ENCODE measurements at regions not wholly inside any gene's neighbourhood (a gene's known extent, or its start where the extent isn't known, plus 50 kb on each side); places are given as distances from the start of the nearest gene placed in this dataset.

DNA sequence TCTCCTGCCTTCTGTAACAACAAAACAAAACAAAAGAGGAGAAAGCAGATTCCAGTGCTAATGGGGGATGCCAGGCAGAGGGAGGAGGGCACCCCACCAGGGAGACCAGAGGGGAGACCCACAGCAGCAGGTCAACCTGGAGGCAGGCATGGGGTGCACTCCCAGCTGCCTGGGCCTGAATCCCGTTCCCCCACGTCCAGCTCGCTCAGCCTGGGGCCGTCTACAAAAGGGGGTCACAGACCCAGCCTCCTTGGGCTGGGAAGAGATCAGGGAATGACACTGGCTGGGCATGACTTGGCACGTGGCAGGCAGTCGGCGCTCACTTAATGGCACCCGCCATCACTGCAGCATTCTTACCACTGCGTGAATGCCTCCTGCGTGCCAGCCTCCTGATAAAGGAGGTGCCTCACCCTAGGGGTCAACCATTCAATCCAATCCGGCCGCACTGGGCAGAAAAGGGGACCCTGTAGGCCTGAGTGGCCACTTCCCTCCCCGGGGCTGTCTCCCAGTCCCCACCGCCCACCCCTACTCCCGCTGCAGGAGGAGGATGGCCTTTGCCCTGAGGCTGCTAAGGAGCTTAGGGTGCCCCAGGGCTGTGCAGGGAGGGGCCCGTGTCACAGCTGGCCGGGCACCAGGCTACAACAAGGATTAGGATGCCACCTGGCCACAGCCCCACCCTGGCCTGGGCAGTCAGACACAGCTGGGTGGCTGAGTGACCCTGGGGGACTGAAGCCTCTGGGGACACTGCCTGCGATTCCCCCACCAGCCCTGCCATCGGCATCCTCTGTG, 87.5 kb downstream of the NCOR2 start:
- TF ChIP-seq, protein P1, sequence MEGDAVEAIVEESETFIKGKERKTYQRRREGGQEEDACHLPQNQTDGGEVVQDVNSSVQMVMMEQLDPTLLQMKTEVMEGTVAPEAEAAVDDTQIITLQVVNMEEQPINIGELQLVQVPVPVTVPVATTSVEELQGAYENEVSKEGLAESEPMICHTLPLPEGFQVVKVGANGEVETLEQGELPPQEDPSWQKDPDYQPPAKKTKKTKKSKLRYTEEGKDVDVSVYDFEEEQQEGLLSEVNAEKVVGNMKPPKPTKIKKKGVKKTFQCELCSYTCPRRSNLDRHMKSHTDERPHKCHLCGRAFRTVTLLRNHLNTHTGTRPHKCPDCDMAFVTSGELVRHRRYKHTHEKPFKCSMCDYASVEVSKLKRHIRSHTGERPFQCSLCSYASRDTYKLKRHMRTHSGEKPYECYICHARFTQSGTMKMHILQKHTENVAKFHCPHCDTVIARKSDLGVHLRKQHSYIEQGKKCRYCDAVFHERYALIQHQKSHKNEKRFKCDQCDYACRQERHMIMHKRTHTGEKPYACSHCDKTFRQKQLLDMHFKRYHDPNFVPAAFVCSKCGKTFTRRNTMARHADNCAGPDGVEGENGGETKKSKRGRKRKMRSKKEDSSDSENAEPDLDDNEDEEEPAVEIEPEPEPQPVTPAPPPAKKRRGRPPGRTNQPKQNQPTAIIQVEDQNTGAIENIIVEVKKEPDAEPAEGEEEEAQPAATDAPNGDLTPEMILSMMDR (IDR thresholded peaks at IDR 0.05; ENCODE audit: low read length): no peak
- TF ChIP-seq EZH2 (IDR thresholded peaks at IDR 0.05; ENCODE audit: borderline replicate concordance, low read length): no peak
